Keratinocyte (primary cell): ENCODE measurements at regions not wholly inside any gene's neighbourhood (a gene's known extent, or its start where the extent isn't known, plus 50 kb on each side); places are given as distances from the start of the nearest gene placed in this dataset.

Experiments
- CTCF ChIP-seq, 3 experiments: IDR thresholded peaks in 1 of 3; conservative IDR thresholded peaks in 1 of 3; optimal IDR thresholded peaks in 1 of 3; 2 replicates in 2 of 3; 3 replicates in 1 of 3; pipeline versions ENCODE3 to v1.5.1; 2011; ENCODE audit warnings: low read length in 3 of 3, mild to moderate bottlenecking in 3 of 3, moderate library complexity in 2 of 3, control low read depth in 1 of 3, inconsistent platforms in 1 of 3; ENCODE audit not compliant: insufficient read depth in 2 of 3; ENCODE audit errors: extremely low read depth in 1 of 3
- EZH2 ChIP-seq: IDR thresholded peaks from one replicate; pipeline ENCODE4 v1.6.1; 2012; ENCODE audit warnings: inconsistent platforms, mild to moderate bottlenecking, low read length, moderate library complexity

DNA sequence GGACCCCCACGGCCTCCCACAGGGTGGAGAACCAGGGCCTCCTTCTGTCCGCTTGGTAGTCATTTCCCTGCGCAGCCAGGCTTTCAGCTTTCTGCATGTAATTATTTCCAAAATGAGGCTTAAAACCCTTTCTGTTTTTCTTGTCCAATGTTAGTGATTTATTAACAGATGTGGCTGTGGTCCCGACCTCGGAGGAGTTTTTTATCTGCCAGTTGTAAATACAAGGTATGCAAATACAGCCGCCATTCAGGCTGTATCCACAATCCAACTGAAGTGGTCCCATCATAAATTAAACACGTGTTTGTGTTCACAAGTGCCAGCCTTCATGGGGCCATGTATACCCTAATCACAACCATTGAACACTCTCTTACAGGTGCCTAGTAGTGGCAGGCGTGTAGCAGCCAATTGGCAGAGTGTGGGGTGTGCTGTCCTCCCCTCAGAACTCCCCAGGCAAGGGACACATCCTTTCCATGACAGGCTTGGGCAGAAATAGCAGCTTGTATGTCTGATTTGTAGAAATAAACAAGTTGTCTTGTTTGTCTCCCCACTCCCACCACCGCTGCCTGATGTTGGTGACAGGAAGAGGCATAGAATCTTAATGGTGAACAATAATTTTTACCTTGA lies 251.3 kb upstream of the MKI67 start:
- TF ChIP-seq CTCF (optimal IDR thresholded peaks at IDR 0.05 in 1 of 3, IDR thresholded peaks at IDR 0.05 in 1 of 3, conservative IDR thresholded peaks at IDR 0.05 in 1 of 3; ENCODE audit: extremely low read depth in 1 of 3, insufficient read depth in 2 of 3, low read length in 3 of 3) (no peak), EZH2 (no peak)
